Neuronal stem cell (in vitro differentiated cells): ENCODE measurements at regions not wholly inside any gene's neighbourhood (a gene's known extent, or its start where the extent isn't known, plus 50 kb on each side); places are given as distances from the start of the nearest gene placed in this dataset.

Experiments
- DNase-seq: peaks from one replicate; pipeline ENCODE4 v3.0.0-alpha.2; 2013; ENCODE audit warnings: low spot score
- H2AFZ ChIP-seq: one replicate; pipeline ENCODE4 v1.6.1; 2013; ENCODE audit warnings: mild to moderate bottlenecking, low read length, inconsistent platforms
- H2AK5ac ChIP-seq: 2 replicates; pipeline ENCODE4 v1.6.1; 2013; ENCODE audit warnings: low read depth, mild to moderate bottlenecking, inconsistent platforms, low read length, moderate library complexity, mixed read lengths
- H2BK120ac ChIP-seq: 2 replicates; pipeline ENCODE4 v1.6.1; 2013; ENCODE audit warnings: low read depth, mild to moderate bottlenecking, inconsistent platforms, low read length, moderate library complexity, mixed read lengths
- H2BK12ac ChIP-seq: one replicate; pipeline ENCODE4 v1.6.1; 2013; ENCODE audit warnings: low read length, inconsistent platforms
- H2BK15ac ChIP-seq: 2 replicates; pipeline ENCODE4 v1.6.1; 2013; ENCODE audit warnings: mild to moderate bottlenecking, low read length, inconsistent platforms, mixed read lengths
- H2BK5ac ChIP-seq: one replicate; pipeline ENCODE4 v1.6.1; 2013; ENCODE audit warnings: inconsistent platforms, mild to moderate bottlenecking, low read length, moderate library complexity
- H3K14ac ChIP-seq: one replicate; pipeline ENCODE4 v1.6.1; 2013; ENCODE audit warnings: low read length, inconsistent platforms
- H3K18ac ChIP-seq: 2 replicates; pipeline ENCODE4 v1.6.1; 2013; ENCODE audit warnings: low read length, inconsistent platforms
- H3K23ac ChIP-seq: 2 replicates; pipeline ENCODE4 v1.6.1; 2013; ENCODE audit warnings: low read depth, mild to moderate bottlenecking, mixed read lengths, low read length, inconsistent platforms; ENCODE audit not compliant: poor library complexity
- H3K27ac ChIP-seq: replicated peaks from 3 replicates; pipeline ENCODE4 v1.5.1; 2013; ENCODE audit warnings: low read length, inconsistent platforms
- H3K27me3 ChIP-seq, 3 experiments: 2 replicates each; pipeline ENCODE4 v1.6.1; 2013; ENCODE audit warnings: low read length in 3 of 3, mild to moderate bottlenecking in 2 of 3, inconsistent platforms in 1 of 3, low read depth in 1 of 3, mixed read lengths in 1 of 3, moderate library complexity in 1 of 3; ENCODE audit not compliant: control insufficient read depth in 3 of 3, insufficient read depth in 3 of 3
- H3K36me3 ChIP-seq, 2 donors: replicated peaks in 1 of 2; 2 replicates each; pipeline ENCODE4 v1.6.1; 2013; ENCODE audit warnings: low read length in 2 of 2; ENCODE audit not compliant: control insufficient read depth in 2 of 2, insufficient read depth in 2 of 2
- H3K4ac ChIP-seq: 2 replicates; pipeline ENCODE4 v1.6.1; 2013; ENCODE audit warnings: inconsistent platforms, mild to moderate bottlenecking, low read length, moderate library complexity
- H3K4me1 ChIP-seq, 2 donors: 1 replicate in 1 of 2; 2 replicates in 1 of 2; pipeline ENCODE4 v1.6.1; 2013; ENCODE audit warnings: low read length in 2 of 2, low read depth in 1 of 2; ENCODE audit not compliant: control insufficient read depth in 2 of 2, insufficient read depth in 1 of 2
- H3K4me2 ChIP-seq: one replicate; pipeline ENCODE4 v1.6.1; 2013; ENCODE audit warnings: mild to moderate bottlenecking, low read length, inconsistent platforms; ENCODE audit not compliant: insufficient read depth, poor library complexity, severe bottlenecking
- H3K4me3 ChIP-seq, 2 donors: 2 replicates each; pipeline ENCODE4 v1.5.1; 2013; ENCODE audit warnings: low read length in 2 of 2, mild to moderate bottlenecking in 2 of 2, inconsistent platforms in 1 of 2, moderate library complexity in 1 of 2
- H3K79me1 ChIP-seq: one replicate; pipeline ENCODE4 v1.6.1; 2013; ENCODE audit warnings: low read depth, mild to moderate bottlenecking, inconsistent platforms, low read length, moderate library complexity
- H3K9ac ChIP-seq: one replicate; pipeline ENCODE4 v1.6.1; 2013; ENCODE audit warnings: mild to moderate bottlenecking, low read depth, low read length, inconsistent platforms; ENCODE audit not compliant: poor library complexity
- H3K9me3 ChIP-seq, 2 donors: replicated peaks in 1 of 2; 2 replicates each; pipeline versions ENCODE3 to v1.6.1; 2013; ENCODE audit warnings: low read length in 2 of 2, mild to moderate bottlenecking in 2 of 2, inconsistent platforms in 1 of 2, low read depth in 1 of 2, mixed read lengths in 1 of 2, moderate library complexity in 1 of 2; ENCODE audit not compliant: control insufficient read depth in 2 of 2, insufficient read depth in 1 of 2
- H4K8ac ChIP-seq: one replicate; pipeline ENCODE4 v1.6.1; 2013; ENCODE audit warnings: low read depth, mild to moderate bottlenecking, inconsistent platforms, low read length, moderate library complexity
- H4K91ac ChIP-seq: one replicate; pipeline ENCODE4 v1.6.1; 2013; ENCODE audit warnings: low read length, low read depth, mild to moderate bottlenecking, inconsistent platforms; ENCODE audit not compliant: poor library complexity
- WGBS, 2 donors: extraction: QIAGEN DNeasy Blood & Tissue Kit; methylation state at CpG; one replicate each; pipeline ENCODE4 v1.1.7; 2013; ENCODE audit warnings: missing lambda C conversion rate in 2 of 2, mixed read lengths in 1 of 2; ENCODE audit not compliant: insufficient read length in 2 of 2, insufficient replicate concordance in 1 of 2; ENCODE audit errors: extremely low coverage in 2 of 2; 5-methylcytosine and 5-hydroxymethylcytosine counted together

GRCh38 chr17:68131456-68131855 is 95.9 kb downstream of the KPNA2 start:
- no CpG with 5 or more reads among the region's 1 CpG for whole genome bisulfite sequencing, 2 donors

GRCh38 chr17:68133346-68134045 is 98.0 kb downstream of the KPNA2 start:
- Histone ChIP-seq H4K8ac (no peak overlapping the region), H2AK5ac (peak overlapping the region; percentile 19), H2BK120ac (no peak overlapping the region), H3K27me3 (no peaks in the 10 kb centered on the region), H3K9ac (no peak overlapping the region), H2BK12ac (no peak overlapping the region), H3K27ac (no peak overlapping the region), H3K4me1 (no peaks in the 10 kb centered on the region), H2BK15ac (peak overlapping the region; percentile 58), H3K14ac (no peak overlapping the region), H3K4me2 (no peak overlapping the region), H3K4me3 (no peak overlapping the region), H2BK5ac (peak overlapping the region; percentile 29), H3K36me3 (peaks cover 0 to 13% of the 10 kb centered on the region in 2 donors), H4K91ac (no peak overlapping the region), H3K23ac (no peak overlapping the region), H3K4ac (no peak overlapping the region), H3K9me3 (no peaks in the 10 kb centered on the region), H3K18ac (peak overlapping the region; percentile 44), H2AFZ (no peak overlapping the region), H3K79me1 (no peaks in the 10 kb centered on the region)
- no peak for DNase-seq
- WGBS, 2 donors, result no CpG with 5 or more reads among the region's 11 CpGs

More at GRCh38 chr17:68131456-68131855, 95.9 kb downstream of the KPNA2 start:
- H4K8ac ChIP-seq, result no peak overlapping the region
- no peaks in the 10 kb centered on the region for H3K27me3 ChIP-seq
- H3K9ac ChIP-seq, result no peak overlapping the region
- no peak overlapping the region for H2BK5ac ChIP-seq
- no peaks in the 10 kb centered on the region for H3K9me3 ChIP-seq
- no peak overlapping the region for H2AK5ac ChIP-seq
- no peak overlapping the region for H3K23ac ChIP-seq
- H3K27ac ChIP-seq, result no peak overlapping the region
- no peak overlapping the region for H2BK12ac ChIP-seq
- H3K79me1 ChIP-seq, result no peaks in the 10 kb centered on the region
- DNase-seq, result no peak
- H3K4me3 ChIP-seq, result no peak overlapping the region
- H3K4me1 ChIP-seq, result no peaks in the 10 kb centered on the region
- no peak overlapping the region for H2BK15ac ChIP-seq
- H3K18ac ChIP-seq, result no peak overlapping the region
- H3K4me2 ChIP-seq, result no peak overlapping the region
- no peak overlapping the region for H3K14ac ChIP-seq
- H3K4ac ChIP-seq, result no peak overlapping the region
- no peak overlapping the region for H2AFZ ChIP-seq
- no peak overlapping the region for H4K91ac ChIP-seq
- H2BK120ac ChIP-seq, result no peak overlapping the region
- H3K36me3 ChIP-seq, result peaks cover 0 to 29% of the 10 kb centered on the region in 2 donors

- H3K18ac ChIP-seq, result peak overlapping the region; percentile 35
- no peak overlapping the region for H3K27ac ChIP-seq
- no peaks in the 10 kb centered on the region for H3K9me3 ChIP-seq
- no peak for DNase-seq
- peaks cover 0 to 10% of the 10 kb centered on the region in 2 donors for H3K36me3 ChIP-seq
- H2BK15ac ChIP-seq, result no peak overlapping the region
- WGBS, 2 donors, result no CpG with 5 or more reads among the region's 23 CpGs
- H2BK12ac ChIP-seq, result no peak overlapping the region
- no peak overlapping the region for H2AFZ ChIP-seq
- no peak overlapping the region for H4K91ac ChIP-seq
- H4K8ac ChIP-seq, result peak overlapping the region; percentile 43
- no peaks in the 10 kb centered on the region for H3K4me1 ChIP-seq
- H2BK120ac ChIP-seq, result no peak overlapping the region
- H2BK5ac ChIP-seq, result no peak overlapping the region
- H3K23ac ChIP-seq, result no peak overlapping the region
- H2AK5ac ChIP-seq, result peak overlapping the region; percentile 70
- no peak overlapping the region for H3K4me3 ChIP-seq
- no peaks in the 10 kb centered on the region for H3K79me1 ChIP-seq
- no peak overlapping the region for H3K4me2 ChIP-seq
- no peaks in the 10 kb centered on the region for H3K27me3 ChIP-seq
- H3K9ac ChIP-seq, result peak overlapping the region; percentile 60
- peak overlapping the region; percentile 71 for H3K14ac ChIP-seq
- H3K4ac ChIP-seq, result no peak overlapping the region
These were observed 98.6 kb downstream of the KPNA2 start for GRCh38 chr17:68134046-68134637.

- no peak overlapping the region for H4K91ac ChIP-seq
- H3K9ac ChIP-seq, result no peak overlapping the region
- no peak overlapping the region for H3K4ac ChIP-seq
- no peak overlapping the region for H2BK15ac ChIP-seq
- no peaks in the 10 kb centered on the region for H3K9me3 ChIP-seq
- no peaks in the 10 kb centered on the region for H3K4me1 ChIP-seq
- H3K36me3 ChIP-seq, result peaks cover 0 to 10% of the 10 kb centered on the region in 2 donors
- DNase-seq, result no peak
- H3K27me3 ChIP-seq, result no peaks in the 10 kb centered on the region
- H3K18ac ChIP-seq, result no peak overlapping the region
- no CpG with 5 or more reads among the region's 20 CpGs for WGBS, 2 donors
- no peak overlapping the region for H2AFZ ChIP-seq
- H3K4me2 ChIP-seq, result no peak overlapping the region
- H3K14ac ChIP-seq, result no peak overlapping the region
- H2BK12ac ChIP-seq, result no peak overlapping the region
- no peak overlapping the region for H2BK5ac ChIP-seq
- no peak overlapping the region for H3K23ac ChIP-seq
- peak overlapping the region; percentile 43 for H4K8ac ChIP-seq
- no peaks in the 10 kb centered on the region for H3K79me1 ChIP-seq
- no peak overlapping the region for H3K4me3 ChIP-seq
- no peak overlapping the region for H3K27ac ChIP-seq
- H2AK5ac ChIP-seq, result no peak overlapping the region
- H2BK120ac ChIP-seq, result no peak overlapping the region
These were observed 99.2 kb downstream of the KPNA2 start for GRCh38 chr17:68134731-68135130.
